HT-29 (cell line): ENCODE measurements at regions not wholly inside any gene's neighbourhood (a gene's known extent, or its start where the extent isn't known, plus 50 kb on each side); places are given as distances from the start of the nearest gene placed in this dataset.

Experiments
- DNase-seq: peaks from one replicate; pipeline ENCODE4 v3.0.0-alpha.2; 2015; ENCODE audit warnings: low spot score

GRCh38 chr6:170232186-170233002 is 58.5 kb downstream of the DLL1 start:
- no peak for DNase-seq

- DNase-seq, result no peak
These were observed 59.3 kb downstream of the DLL1 start for GRCh38 chr6:170231293-170232185.

GRCh38 chr6:170230520-170231292 is 60.2 kb downstream of the DLL1 start:
- no peak for DNase-seq

GRCh38 chr6:170229851-170230519 is 60.9 kb downstream of the DLL1 start:
- no peak for DNase-seq

DNA sequence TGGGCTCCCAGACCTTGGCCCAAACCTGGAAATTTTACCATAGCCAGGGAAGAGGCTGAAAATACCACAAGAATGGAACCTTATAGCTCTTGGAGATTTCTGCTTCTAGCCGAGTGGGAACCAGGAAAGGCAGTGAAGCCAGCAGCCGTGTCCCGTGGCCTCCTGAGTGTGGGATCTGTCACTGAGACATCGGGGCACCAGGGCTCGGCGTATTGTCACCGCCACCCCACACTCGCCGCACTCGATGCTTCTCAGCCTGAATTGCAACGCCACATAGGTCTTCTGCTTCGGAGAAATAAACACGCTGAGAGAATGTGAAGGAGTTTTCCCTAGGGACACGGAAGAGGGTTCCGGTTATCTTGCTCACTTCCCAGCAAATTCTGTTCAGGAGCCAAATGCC is 61.5 kb downstream of the DLL1 start:
- no peak for DNase-seq

- no peak for DNase-seq
These were observed 62.0 kb downstream of the DLL1 start for GRCh38 chr6:170228946-170229310.

DNA sequence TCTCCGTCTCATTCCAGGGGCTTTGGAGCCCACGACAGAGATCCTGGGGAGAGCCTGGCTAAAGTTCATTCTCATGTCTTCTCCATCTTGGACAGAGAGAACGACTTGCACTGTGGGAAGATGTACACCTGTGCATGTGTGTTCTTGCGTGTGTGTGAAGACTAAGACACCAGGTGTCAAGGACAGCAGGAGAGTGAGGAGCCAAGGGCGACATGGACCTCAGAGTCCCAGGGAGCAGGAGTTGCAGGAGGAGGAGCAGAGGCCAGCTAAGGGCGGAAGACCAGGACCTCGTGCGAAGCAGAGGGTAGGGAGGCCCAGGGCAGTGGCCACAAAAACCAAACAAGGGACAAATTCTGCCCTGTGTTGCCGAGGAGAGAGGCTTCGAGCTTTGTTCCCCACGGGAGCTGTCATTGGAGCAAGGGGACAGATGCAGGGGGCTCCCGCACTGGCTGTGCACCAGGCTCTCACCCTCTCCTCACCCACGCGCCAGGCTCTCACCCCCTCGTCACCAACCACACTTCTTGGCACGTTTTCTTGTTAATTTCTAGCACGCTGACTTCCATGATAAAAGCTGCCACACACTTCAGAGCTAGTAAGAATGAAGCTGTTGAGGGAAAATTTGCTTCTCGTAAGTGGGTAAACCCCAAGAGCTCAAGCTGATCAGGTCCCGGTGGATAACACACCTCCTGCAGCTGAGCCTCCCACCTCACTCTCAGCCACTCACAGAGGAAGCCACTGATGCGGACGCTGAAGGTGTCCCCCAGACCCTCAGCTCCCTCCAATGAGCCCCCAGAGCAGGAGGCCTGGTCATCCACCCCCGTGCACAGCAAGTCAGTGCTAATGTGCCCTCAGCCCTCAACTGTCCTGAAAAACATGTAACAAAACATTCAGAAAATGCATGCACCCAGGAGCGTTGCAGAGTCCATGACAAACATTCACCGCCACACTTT is 62.6 kb downstream of the DLL1 start:
- DNase-seq, result no peak

- no peak for DNase-seq
These were observed 63.3 kb downstream of the DLL1 start for GRCh38 chr6:170227521-170227983.

DNA sequence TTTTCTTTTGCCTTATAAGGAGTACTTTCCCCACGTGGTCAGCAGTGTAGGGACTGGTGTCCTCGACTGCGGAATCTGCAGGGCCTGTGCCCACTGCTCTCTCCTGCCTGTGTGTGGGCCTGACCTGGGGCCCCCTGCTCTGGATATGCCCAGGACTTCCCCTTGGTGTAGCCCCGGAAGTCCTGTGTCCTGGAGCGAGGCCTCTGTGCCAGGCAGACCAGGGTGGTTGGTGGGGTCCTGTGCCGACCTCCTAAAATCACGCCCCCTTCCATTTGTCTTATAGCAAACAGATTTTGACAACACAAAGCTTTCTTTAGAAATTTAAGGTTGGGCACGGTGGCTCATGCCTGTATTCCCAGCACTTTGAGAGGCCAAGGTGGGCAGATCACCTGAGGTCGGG is 64.2 kb downstream of the DLL1 start:
- DNase-seq, result no peak

DNA sequence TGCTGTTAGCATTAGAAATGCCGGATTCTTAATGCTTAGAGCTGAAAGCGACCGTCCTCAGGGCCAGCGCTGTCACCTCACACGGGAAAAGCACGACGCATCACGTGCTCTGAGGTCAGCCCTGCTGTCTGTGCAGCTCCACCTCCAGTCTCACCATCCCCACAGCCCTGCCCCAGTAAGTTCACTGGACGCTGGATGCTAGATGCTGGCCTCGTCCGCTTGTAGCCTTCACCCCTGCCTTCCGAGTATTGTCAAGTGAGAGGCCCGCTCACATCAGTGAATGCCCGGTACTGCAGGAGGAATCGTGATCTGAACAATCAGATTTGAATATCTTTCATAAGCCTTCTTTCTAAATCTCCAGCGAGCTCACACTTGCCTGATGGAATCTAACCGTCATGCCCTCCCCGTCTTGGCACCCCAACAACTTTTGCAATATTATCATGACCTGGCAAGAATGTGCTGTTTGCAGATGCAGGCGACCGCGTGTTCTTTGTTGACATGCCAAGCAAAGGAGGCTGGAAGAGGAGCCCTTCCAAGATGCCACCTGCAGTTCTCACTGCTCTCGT is 64.9 kb downstream of the DLL1 start:
- no peak for DNase-seq

- DNase-seq, result no peak
These were observed 65.9 kb downstream of the DLL1 start for GRCh38 chr6:170224694-170225660.

DNA sequence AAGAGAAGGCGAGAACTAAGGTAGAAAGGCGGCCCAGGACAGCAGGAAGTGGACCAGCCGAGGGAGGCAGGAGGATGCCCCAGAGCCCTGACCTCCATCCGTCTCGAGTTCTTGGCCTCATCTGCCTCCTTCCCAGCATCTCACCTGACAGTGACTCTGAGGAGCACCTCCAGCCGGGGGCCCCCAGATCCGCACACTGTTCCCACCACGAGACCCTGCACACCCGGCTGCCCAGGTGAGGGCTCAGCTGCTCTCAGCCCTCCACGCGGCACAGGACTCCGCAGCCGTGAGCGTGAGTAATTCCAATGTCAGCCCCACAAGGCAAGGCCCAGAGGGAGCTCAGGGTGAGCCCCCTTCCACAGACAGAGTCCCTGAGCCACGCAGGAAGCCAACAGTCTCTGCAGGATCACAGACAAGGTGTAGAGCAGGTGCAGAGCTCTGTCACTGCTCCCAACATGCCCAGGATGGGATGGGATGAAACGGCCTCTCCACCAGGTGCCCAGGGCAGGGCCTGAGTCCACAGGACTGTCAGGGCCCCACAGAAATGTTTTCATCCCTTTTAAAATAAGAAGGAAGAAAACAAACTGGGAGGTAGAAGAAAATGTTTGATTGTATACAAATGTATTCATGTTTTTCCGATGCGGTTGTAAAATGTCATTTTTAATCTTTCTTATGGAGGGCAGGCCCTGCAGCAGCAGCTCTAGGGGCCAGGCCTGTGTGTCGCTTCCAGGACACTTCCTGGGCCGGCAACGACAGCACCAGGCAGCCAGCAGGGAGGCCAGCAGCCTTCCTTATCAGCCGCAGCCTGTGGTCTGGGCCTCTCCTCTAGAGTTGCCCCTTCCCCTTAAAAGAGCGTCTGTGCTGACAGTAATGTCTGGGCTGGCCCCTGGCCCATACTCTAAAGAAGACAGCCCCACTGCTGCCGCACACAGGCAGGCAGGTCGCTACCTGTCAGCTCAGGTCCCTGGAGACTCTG is 66.9 kb downstream of the DLL1 start:
- no peak for DNase-seq

DNA sequence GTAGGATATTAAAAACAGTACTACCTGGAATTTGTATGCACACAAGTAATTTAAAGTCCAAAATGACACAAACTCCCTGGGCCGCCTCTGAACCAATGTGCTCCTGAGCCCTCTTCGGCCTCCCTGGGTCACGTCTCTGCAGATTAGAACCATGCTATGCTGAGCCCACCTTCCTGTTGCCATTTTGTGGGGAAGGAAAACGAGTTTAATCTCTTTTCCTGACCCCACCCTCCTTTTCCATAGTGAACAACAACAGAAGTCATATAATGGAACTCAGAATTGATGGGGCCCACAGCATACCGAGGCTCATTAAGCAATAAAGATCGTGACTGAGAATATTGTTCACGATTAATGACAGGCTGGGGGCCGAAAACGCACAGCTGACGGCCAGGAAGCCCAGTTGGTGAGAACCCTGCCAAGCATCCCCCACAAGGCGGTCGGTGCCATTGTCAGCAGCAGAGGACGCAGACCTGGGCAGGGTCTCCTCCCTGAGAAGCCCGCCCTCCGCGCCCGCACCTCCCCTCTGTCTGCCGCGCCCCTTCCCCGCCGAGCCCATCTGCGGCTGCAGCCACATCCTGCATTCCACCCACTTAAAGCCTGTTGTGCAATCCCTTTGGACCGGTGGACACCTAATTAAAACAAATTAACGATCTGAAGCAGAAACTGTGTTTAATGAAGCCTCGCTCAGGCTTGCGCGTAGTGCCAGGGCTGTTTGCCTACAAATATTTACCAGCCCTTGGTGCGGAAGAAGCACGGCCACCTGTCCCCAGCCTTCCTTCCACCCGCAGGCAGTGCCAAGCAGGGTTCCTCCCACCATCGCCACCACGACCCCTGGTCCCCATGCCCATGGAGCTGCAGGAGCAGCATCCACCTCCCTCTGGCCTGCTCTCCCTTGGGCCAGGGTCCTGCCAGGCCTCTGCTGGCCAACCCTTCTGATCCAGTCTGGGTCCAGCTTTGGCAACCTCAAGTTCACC is 68.1 kb downstream of the DLL1 start:
- DNase-seq, result no peak

GRCh38 chr6:170221753-170222400 is 69.0 kb downstream of the DLL1 start:
- DNase-seq, result no peak

DNA sequence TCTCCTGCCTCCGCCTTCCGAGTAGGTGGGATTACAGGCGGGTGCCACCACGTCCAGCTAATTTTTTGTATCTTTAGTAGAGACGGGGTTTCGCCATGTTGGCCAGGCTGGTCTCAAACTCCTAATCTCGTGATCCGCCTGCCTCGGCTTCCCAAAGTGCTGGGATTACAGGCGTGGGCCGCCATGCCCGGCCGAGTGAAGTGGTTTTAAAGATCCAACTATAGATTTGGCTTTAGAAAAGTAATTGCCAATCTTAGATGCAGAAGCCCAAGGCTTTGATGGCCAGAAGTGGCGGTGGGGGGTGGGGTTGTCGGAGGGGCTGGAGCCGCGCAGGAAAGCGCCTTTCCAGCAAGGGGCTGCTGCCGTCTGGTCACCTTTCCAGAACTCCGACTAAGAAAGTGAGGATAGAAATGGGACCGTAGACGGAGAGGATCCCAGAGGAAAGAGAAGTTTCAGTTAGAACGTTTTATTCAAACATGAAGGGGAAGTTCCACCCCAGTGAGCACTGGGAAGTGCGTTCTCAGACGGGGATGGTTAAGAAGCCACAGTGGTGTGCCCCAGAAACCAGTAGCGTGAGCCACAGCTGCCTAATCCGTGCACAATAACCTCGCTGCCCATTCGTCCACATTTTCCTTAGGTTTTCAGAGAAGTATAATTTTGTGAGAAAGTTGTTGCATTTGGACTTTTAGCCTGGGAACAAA is 69.7 kb downstream of the DLL1 start:
- DNase-seq, result no peak
